ENCODE measurements at regions not wholly inside any gene's neighbourhood (a gene's known extent, or its start where the extent isn't known, plus 50 kb on each side); places are given as distances from the start of the nearest gene placed in this dataset.

DNA sequence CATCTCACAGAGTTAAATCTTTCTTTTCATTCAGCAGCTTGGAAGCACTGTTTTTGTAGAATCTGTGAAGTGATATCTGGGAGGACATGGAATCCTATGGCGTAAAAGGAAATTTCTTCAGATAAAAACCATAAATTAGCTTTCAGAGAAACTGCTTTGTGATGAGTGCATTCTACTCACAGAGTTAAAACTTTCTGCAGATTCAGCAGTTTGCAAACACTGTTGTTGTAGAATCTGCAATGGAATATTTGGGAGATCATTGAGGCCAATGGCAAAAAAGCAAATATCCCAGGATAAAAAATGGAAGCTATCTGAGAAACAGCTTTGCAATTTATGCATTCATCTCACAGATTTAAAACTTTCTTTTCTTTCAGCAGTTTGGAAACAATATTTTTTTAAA lies 180.6 kb downstream of the OR4A47 start (continued):
- TF ChIP-seq, protein P1, sequence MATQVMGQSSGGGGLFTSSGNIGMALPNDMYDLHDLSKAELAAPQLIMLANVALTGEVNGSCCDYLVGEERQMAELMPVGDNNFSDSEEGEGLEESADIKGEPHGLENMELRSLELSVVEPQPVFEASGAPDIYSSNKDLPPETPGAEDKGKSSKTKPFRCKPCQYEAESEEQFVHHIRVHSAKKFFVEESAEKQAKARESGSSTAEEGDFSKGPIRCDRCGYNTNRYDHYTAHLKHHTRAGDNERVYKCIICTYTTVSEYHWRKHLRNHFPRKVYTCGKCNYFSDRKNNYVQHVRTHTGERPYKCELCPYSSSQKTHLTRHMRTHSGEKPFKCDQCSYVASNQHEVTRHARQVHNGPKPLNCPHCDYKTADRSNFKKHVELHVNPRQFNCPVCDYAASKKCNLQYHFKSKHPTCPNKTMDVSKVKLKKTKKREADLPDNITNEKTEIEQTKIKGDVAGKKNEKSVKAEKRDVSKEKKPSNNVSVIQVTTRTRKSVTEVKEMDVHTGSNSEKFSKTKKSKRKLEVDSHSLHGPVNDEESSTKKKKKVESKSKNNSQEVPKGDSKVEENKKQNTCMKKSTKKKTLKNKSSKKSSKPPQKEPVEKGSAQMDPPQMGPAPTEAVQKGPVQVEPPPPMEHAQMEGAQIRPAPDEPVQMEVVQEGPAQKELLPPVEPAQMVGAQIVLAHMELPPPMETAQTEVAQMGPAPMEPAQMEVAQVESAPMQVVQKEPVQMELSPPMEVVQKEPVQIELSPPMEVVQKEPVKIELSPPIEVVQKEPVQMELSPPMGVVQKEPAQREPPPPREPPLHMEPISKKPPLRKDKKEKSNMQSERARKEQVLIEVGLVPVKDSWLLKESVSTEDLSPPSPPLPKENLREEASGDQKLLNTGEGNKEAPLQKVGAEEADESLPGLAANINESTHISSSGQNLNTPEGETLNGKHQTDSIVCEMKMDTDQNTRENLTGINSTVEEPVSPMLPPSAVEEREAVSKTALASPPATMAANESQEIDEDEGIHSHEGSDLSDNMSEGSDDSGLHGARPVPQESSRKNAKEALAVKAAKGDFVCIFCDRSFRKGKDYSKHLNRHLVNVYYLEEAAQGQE (IDR thresholded peaks at IDR 0.05; ENCODE audit: unreplicated experiment) = no peak

DNA sequence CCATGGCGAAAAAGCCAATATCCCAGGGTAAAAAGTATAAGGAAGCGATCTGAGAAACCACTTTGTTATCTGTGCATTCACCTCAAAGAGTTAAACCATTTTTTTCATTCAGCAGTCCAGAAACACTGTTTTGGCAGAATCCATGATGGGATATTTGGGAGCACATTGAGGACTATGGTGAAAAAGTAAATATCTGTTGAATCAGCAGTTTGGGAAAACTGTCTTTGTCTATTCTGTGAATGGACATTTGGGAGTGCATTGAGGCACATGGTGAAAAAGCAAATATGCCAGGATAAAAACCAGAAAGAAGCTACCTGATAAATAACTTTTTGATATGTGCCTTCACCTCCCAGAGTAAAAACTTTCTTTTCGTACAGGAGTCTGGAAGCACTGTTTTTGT lies 187.4 kb downstream of the OR4A47 start:
- peaks cover 24% of the 10 kb centered on the region; the same call in 2 of the 3 replicates for H3K36me3 Mint-ChIP-seq (ENCODE audit: low read depth)
- H3K9me3 Mint-ChIP-seq = peaks cover 92% of the 10 kb centered on the region
- H3K36me3 ChIP-seq (ENCODE audit: insufficient read depth) = no peaks in the 10 kb centered on the region
- DNase-seq (ENCODE audit: low spot score) = no peak
- no peaks in the 10 kb centered on the region for H3K79me2 ChIP-seq (replicated peaks; ENCODE audit: insufficient read depth)
- H3K27ac Mint-ChIP-seq = no peak overlapping the region
- H3K4me2 ChIP-seq = no peak overlapping the region
- peaks cover 3% of the 10 kb centered on the region for H3K27me3 Mint-ChIP-seq (ENCODE audit: insufficient read depth, low read depth, poor library complexity)
- ATAC-seq = no peak
- H3K4me3 ChIP-seq = no peak overlapping the region
- H3K9me2 ChIP-seq (ENCODE audit: insufficient read depth) = no peaks in the 10 kb centered on the region
- H3K4me1 Mint-ChIP-seq = no peaks in the 10 kb centered on the region
- no peak overlapping the region for H2AFZ ChIP-seq
- no peaks in the 10 kb centered on the region for H4K20me1 ChIP-seq (replicated peaks; ENCODE audit: insufficient read depth)
- no peaks in the 10 kb centered on the region for H3F3A ChIP-seq (replicated peaks; ENCODE audit: low read depth)
- H3K27me3 ChIP-seq (ENCODE audit: insufficient read depth) = no peaks in the 10 kb centered on the region
- no peaks in the 10 kb centered on the region for H3K4me1 ChIP-seq (ENCODE audit: insufficient read depth)
- H3K4me3 Mint-ChIP-seq = no peak overlapping the region
- H3K27ac ChIP-seq (ENCODE audit: low read depth) = no peak overlapping the region
- TF ChIP-seq EZH2phosphoT487 (IDR thresholded peaks at IDR 0.05; ENCODE audit: unreplicated experiment) (no peak), STAT1 (IDR thresholded peaks at IDR 0.05; ENCODE audit: unreplicated experiment) (no peak), NANOG (IDR thresholded peaks at IDR 0.05; ENCODE audit: borderline replicate concordance) (no peak), JUNB (IDR thresholded peaks at IDR 0.05; ENCODE audit: unreplicated experiment) (no peak), ZNF114 (CRISPR knock-in tag; IDR thresholded peaks at IDR 0.05) (no peak), ZNF331 (CRISPR knock-in tag; IDR thresholded peaks at IDR 0.05; ENCODE audit: low read depth) (no peak)
- TF ChIP-seq, protein P1 (IDR thresholded peaks at IDR 0.05; ENCODE audit: unreplicated experiment) = no peak
- TF ChIP-seq, protein P2, sequence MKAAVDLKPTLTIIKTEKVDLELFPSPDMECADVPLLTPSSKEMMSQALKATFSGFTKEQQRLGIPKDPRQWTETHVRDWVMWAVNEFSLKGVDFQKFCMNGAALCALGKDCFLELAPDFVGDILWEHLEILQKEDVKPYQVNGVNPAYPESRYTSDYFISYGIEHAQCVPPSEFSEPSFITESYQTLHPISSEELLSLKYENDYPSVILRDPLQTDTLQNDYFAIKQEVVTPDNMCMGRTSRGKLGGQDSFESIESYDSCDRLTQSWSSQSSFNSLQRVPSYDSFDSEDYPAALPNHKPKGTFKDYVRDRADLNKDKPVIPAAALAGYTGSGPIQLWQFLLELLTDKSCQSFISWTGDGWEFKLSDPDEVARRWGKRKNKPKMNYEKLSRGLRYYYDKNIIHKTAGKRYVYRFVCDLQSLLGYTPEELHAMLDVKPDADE (IDR thresholded peaks at IDR 0.05) = no peak
- TF ChIP-seq, protein P3, sequence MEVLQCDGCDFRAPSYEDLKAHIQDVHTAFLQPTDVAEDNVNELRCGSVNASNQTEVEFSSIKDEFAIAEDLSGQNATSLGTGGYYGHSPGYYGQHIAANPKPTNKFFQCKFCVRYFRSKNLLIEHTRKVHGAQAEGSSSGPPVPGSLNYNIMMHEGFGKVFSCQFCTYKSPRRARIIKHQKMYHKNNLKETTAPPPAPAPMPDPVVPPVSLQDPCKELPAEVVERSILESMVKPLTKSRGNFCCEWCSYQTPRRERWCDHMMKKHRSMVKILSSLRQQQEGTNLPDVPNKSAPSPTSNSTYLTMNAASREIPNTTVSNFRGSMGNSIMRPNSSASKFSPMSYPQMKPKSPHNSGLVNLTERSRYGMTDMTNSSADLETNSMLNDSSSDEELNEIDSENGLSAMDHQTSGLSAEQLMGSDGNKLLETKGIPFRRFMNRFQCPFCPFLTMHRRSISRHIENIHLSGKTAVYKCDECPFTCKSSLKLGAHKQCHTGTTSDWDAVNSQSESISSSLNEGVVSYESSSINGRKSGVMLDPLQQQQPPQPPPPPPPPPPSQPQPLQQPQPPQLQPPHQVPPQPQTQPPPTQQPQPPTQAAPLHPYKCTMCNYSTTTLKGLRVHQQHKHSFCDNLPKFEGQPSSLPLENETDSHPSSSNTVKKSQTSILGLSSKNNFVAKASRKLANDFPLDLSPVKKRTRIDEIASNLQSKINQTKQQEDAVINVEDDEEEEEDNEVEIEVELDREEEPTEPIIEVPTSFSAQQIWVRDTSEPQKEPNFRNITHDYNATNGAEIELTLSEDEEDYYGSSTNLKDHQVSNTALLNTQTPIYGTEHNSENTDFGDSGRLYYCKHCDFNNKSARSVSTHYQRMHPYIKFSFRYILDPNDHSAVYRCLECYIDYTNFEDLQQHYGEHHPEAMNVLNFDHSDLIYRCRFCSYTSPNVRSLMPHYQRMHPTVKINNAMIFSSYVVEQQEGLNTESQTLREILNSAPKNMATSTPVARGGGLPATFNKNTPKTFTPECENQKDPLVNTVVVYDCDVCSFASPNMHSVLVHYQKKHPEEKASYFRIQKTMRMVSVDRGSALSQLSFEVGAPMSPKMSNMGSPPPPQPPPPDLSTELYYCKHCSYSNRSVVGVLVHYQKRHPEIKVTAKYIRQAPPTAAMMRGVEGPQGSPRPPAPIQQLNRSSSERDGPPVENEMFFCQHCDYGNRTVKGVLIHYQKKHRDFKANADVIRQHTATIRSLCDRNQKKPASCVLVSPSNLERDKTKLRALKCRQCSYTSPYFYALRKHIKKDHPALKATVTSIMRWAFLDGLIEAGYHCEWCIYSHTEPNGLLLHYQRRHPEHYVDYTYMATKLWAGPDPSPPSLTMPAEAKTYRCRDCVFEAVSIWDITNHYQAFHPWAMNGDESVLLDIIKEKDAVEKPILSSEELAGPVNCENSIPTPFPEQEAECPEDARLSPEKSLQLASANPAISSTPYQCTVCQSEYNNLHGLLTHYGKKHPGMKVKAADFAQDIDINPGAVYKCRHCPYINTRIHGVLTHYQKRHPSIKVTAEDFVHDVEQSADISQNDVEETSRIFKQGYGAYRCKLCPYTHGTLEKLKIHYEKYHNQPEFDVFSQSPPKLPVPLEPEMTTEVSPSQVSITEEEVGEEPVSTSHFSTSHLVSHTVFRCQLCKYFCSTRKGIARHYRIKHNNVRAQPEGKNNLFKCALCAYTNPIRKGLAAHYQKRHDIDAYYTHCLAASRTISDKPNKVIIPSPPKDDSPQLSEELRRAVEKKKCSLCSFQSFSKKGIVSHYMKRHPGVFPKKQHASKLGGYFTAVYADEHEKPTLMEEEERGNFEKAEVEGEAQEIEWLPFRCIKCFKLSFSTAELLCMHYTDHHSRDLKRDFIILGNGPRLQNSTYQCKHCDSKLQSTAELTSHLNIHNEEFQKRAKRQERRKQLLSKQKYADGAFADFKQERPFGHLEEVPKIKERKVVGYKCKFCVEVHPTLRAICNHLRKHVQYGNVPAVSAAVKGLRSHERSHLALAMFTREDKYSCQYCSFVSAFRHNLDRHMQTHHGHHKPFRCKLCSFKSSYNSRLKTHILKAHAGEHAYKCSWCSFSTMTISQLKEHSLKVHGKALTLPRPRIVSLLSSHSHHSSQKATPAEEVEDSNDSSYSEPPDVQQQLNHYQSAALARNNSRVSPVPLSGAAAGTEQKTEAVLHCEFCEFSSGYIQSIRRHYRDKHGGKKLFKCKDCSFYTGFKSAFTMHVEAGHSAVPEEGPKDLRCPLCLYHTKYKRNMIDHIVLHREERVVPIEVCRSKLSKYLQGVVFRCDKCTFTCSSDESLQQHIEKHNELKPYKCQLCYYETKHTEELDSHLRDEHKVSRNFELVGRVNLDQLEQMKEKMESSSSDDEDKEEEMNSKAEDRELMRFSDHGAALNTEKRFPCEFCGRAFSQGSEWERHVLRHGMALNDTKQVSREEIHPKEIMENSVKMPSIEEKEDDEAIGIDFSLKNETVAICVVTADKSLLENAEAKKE (CRISPR knock-in tag; IDR thresholded peaks at IDR 0.05) = no peak

All from GM23338 (cell line).